T-helper 2 cell treated with Interferon-gamma antibody and Interleukin-4, amounts not matched to agents 5 μg/mL and 100 μg/mL, for 36 hours (primary cell): ENCODE measurements at regions not wholly inside any gene's neighbourhood (a gene's known extent, or its start where the extent isn't known, plus 50 kb on each side); places are given as distances from the start of the nearest gene placed in this dataset.
"Not testable (repeated sequence)": the region's sequence is repeated elsewhere in the genome, so short reads cannot be mapped to it uniquely, and the experiment has no call there.

ENCODE experiments used
- DNase-seq: peaks from one replicate; pipeline ENCODE4 v3.0.0; 2021; ENCODE audit warnings: low spot score
- H3K27ac Mint-ChIP-seq: one replicate; pipeline ENCODE4 v1.8.0; 2021; ENCODE audit warnings: mild to moderate bottlenecking, mixed read lengths
- H3K27me3 Mint-ChIP-seq: one replicate; pipeline ENCODE4 v1.8.0; 2021; ENCODE audit warnings: low read depth, mixed read lengths
- H3K36me3 Mint-ChIP-seq: one replicate; pipeline ENCODE4 v1.8.0; 2021; ENCODE audit warnings: low read depth, mixed read lengths
- H3K4me1 Mint-ChIP-seq: one replicate; pipeline ENCODE4 v1.8.0; 2021; ENCODE audit warnings: low read depth, mixed read lengths
- H3K4me3 Mint-ChIP-seq: one replicate; pipeline ENCODE4 v1.8.0; 2022; ENCODE audit warnings: mild to moderate bottlenecking, moderate library complexity, mixed read lengths
- H3K9me3 Mint-ChIP-seq: one replicate; pipeline ENCODE4 v1.8.0; 2021; ENCODE audit warnings: mixed read lengths

DNA sequence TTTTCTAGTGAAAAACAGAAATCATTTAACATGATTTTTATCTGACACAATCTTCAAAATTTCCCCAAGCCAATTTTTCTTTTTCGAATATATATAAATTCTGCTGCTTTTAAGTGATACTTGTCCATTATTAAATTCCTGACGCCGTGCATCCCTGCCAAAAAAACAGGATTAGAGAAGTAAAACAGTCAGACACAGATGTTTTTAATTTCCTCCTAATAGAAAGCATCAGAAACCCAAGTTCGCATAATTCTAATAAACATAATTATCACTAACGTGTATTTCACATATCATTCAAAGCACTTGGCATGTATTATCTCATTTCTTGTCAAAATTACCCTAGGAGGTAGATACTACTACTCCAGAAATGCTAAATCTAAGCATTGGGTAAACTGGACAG, 179.5 kb downstream of the ZFP64 start:
- no peak for DNase-seq
- no peak overlapping the region for H3K4me3 Mint-ChIP-seq
- H3K27ac Mint-ChIP-seq, result no peak overlapping the region
- no peaks in the 10 kb centered on the region for H3K4me1 Mint-ChIP-seq
- no peaks in the 10 kb centered on the region for H3K27me3 Mint-ChIP-seq
- H3K36me3 Mint-ChIP-seq, result no peaks in the 10 kb centered on the region
- H3K9me3 Mint-ChIP-seq, result peaks cover 9% of the 10 kb centered on the region

DNA sequence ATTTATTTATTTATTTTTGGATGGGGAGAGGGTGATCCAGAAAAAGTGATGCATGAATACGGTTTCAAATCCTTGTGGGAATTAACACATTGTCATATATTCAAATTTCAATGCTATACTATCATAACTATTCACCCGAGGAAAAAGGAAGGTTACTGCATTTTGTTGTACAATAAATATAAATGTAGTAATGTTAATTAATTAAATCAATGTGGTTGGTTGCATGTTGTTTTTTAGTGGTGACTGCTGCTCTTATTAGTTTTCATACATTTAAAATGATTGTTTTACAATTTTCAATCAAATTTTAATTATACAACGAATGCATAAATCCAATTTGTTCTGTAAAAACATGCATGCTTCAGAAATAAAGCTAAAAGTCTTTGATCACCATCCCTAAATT, 180.5 kb downstream of the ZFP64 start:
- no peaks in the 10 kb centered on the region for H3K36me3 Mint-ChIP-seq
- no peaks in the 10 kb centered on the region for H3K4me1 Mint-ChIP-seq
- no peak overlapping the region for H3K27ac Mint-ChIP-seq
- peaks cover 2% of the 10 kb centered on the region for H3K27me3 Mint-ChIP-seq
- peaks cover 9% of the 10 kb centered on the region for H3K9me3 Mint-ChIP-seq
- no peak for DNase-seq
- no peak overlapping the region for H3K4me3 Mint-ChIP-seq

DNA sequence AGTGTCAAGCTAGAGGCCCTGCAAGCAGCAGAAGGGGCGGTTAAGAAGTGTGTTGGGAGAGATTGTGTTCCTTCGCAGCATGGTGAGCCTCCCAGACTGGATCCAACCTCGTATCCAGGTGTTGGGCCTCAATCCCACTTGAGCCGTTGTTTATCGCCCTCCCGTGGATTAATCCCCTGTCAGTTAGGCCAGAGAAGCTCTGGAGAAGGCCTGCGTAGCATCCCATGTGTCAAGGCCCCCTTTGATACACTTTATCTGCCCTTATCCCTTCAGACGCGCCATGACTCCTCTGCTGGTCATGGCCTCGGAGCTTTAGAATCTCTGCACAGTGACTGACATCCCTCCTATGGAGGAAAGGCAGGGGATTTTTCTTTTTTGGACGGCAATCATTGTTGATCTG, 181.0 kb downstream of the ZFP64 start:
- peaks cover 9% of the 10 kb centered on the region for H3K9me3 Mint-ChIP-seq
- H3K4me3 Mint-ChIP-seq, result no peak overlapping the region
- no peaks in the 10 kb centered on the region for H3K4me1 Mint-ChIP-seq
- no peaks in the 10 kb centered on the region for H3K36me3 Mint-ChIP-seq
- H3K27ac Mint-ChIP-seq, result no peak overlapping the region
- DNase-seq, result no peak
- peaks cover 2% of the 10 kb centered on the region for H3K27me3 Mint-ChIP-seq

DNA sequence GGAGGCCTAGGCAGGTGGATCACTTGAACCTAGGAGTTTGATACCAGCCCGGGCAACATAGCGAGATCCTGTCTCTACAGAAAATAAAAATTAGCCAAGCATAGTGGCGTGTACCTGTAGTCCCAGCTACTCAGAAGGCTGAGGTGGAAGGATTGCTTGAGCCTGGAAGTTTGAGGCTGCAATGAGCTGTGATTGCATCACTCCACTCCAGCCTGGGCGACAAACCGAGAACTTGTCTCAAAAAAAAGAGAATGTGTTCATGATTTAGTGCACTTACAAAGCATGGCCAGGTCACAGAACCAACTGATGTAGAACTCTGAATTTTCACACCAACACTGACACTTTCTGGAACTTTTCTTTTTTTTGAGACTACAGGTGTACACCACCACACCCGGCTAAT, 182.7 kb downstream of the ZFP64 start:
- Mint-ChIP-seq H3K27me3 (peaks cover 8% of the 10 kb centered on the region), H3K4me1 (no peaks in the 10 kb centered on the region), H3K36me3 (no peaks in the 10 kb centered on the region), H3K9me3 (peaks cover 9% of the 10 kb centered on the region), H3K4me3 (no peak overlapping the region), H3K27ac (no peak overlapping the region)
- DNase-seq, result no peak

DNA sequence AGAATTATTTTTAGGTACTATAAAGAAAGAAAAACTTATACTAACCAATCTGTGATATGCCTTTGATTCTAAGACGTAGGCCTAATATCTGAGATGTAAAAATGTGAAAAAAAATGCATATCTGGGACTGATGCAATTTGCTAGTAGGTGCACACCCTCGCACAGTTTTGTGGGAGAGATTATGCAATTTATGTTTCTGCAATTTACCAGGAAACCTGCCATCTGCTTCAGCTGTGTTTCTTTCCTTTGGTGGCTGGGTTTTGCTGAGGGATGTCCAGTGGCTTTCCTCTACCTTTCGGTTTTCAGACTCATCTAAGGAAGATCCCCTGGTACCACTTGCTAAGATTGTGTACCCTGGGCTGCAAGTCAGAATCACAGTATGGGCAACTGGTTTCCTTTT, 186.9 kb downstream of the ZFP64 start:
- Mint-ChIP-seq H3K36me3 (no peaks in the 10 kb centered on the region), H3K27ac (no peak overlapping the region), H3K4me3 (no peak overlapping the region), H3K9me3 (no peaks in the 10 kb centered on the region), H3K4me1 (no peaks in the 10 kb centered on the region), H3K27me3 (peaks cover 17% of the 10 kb centered on the region)
- no peak for DNase-seq

DNA sequence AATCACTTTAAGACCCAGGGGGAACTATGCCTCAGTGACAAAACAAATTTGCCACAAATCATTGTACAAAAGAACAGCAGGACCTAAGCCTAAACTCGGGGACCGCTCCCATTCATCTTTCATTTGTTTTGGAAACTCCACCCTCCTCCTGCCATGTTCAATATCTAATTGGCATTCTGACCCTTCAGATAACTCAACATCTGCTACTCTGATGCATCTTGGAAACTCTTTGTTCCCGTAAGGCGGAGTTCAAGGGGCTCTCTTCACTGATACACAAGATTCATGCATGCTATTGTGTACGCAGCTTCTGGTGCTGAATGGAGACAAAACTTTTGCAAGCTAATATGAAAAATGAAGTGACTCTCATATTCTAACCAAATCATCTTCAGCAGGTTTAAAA, 187.6 kb downstream of the ZFP64 start:
- Mint-ChIP-seq H3K27me3 (peaks cover 17% of the 10 kb centered on the region), H3K4me1 (no peaks in the 10 kb centered on the region), H3K27ac (no peak overlapping the region), H3K9me3 (no peaks in the 10 kb centered on the region), H3K36me3 (no peaks in the 10 kb centered on the region), H3K4me3 (no peak overlapping the region)
- no peak for DNase-seq

DNA sequence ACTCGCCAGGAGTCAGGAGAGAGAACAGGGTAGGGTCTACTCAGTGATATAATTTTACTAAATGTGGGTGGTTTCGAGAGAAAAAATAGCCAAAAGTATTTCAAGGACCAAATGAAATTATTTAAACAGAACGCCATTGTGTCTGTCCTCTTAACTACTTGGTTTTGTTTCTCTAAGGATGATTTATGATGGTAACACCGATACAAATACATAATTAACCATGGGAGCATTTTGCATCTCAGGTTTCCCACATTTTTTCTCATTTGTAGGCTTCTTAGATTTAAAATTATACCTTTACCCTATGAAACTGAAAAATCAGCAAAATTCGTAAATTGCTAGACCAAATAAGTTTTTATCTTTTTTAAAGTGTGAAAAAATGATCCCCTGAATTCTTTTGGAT, 188.2 kb downstream of the ZFP64 start:
- peaks cover 17% of the 10 kb centered on the region for H3K27me3 Mint-ChIP-seq
- no peaks in the 10 kb centered on the region for H3K36me3 Mint-ChIP-seq
- H3K27ac Mint-ChIP-seq, result no peak overlapping the region
- H3K9me3 Mint-ChIP-seq, result no peaks in the 10 kb centered on the region
- no peak for DNase-seq
- H3K4me3 Mint-ChIP-seq, result no peak overlapping the region
- H3K4me1 Mint-ChIP-seq, result no peaks in the 10 kb centered on the region

DNA sequence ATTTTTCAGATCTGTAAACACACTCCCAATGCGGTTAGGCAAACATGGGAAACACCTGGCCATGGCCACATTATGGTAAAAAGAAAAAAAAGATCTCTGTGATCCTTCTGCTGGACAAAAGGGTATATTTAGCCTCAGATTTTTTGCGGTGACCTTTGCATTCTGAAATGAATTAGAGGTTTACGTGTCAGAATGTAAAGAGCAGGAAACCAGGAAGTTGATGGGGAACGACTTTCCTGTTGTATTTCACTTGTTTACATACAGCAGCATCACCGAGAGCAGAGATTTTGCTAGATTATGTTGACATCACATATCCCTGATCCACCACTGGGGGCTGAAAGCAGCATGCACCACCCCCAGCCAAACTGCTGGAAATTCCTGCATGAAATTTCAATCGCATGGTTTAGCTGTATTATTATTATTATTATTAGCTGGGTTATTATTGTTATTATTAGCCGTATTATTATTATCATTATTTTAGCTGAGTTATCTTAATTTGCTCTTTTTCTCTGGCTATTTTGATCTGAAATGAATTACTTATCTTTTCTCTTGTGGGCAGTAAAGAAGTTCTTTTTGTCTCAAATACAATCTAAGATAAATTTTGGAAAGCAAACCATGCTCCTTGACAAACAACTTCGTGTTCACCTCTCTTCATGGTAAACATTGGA, 189.4 kb downstream of the ZFP64 start:
- H3K4me3 Mint-ChIP-seq, result no peak overlapping the region
- H3K4me1 Mint-ChIP-seq, result no peaks in the 10 kb centered on the region
- no peak overlapping the region for H3K27ac Mint-ChIP-seq
- no peak for DNase-seq
- H3K36me3 Mint-ChIP-seq, result no peaks in the 10 kb centered on the region
- no peaks in the 10 kb centered on the region for H3K9me3 Mint-ChIP-seq
- peaks cover 17% of the 10 kb centered on the region for H3K27me3 Mint-ChIP-seq

DNA sequence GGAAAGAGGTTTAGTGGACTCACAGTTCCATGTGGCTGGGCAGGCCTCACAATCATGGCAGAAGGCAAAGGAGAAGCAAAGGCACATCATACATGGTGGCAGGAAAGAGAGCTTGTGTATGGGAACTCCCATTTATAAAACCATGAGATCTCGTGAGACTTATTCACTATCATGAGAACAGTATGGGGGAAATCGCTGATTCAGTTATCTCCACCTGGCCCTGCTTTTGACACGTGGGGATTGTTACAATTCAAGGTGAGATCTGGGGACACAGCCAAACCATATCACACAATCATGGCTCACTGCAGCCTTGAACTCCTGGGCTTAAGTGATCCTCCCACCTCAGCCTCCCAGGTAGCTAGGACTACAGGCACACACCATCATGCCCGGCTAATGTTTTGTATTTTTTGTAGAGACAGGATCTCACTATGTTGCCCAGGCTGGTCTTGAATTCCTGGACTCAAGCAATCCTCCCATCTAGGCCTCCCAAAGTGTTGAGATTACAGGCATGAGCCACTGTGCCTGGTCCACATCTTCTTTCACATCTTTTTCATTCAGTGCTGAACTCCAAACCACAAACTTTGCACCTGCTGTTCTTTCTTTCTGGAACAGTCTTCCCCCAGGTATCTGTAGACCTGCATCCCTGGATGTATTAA, 194.2 kb downstream of the ZFP64 start:
- H3K36me3 Mint-ChIP-seq, result not testable (repeated sequence)

DNA sequence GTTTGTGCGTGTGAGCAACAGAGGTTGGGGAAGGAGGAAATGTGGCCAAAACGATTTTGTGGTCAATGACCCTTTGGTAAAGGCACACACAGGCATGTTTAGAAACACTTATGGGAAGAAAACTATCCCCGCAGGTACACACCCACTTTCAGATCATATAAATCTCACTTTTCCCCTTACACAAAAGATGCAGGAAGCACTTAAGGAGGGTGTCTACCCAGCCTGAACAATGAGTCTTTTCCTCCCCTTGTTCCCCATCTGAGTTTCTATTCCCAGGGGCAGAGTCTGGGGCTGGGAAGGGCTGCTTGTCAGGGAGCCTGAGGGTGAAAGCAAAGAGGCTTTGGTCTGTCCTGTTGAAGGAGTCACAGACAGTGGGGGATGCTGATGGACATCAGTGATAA, 193.2 kb upstream of the SALL4 start:
- Mint-ChIP-seq H3K9me3 (no peaks in the 10 kb centered on the region), H3K4me3 (no peak overlapping the region), H3K36me3 (no peaks in the 10 kb centered on the region), H3K27me3 (no peaks in the 10 kb centered on the region), H3K4me1 (no peaks in the 10 kb centered on the region), H3K27ac (no peak overlapping the region)
- DNase-seq, result no peak

More for the DNA sequence above, 194.2 kb downstream of the ZFP64 start:
- H3K27ac Mint-ChIP-seq, H3K4me3 Mint-ChIP-seq, H3K9me3 Mint-ChIP-seq, H3K27me3 Mint-ChIP-seq, DNase-seq, H3K4me1 Mint-ChIP-seq: not testable (repeated sequence)

DNA sequence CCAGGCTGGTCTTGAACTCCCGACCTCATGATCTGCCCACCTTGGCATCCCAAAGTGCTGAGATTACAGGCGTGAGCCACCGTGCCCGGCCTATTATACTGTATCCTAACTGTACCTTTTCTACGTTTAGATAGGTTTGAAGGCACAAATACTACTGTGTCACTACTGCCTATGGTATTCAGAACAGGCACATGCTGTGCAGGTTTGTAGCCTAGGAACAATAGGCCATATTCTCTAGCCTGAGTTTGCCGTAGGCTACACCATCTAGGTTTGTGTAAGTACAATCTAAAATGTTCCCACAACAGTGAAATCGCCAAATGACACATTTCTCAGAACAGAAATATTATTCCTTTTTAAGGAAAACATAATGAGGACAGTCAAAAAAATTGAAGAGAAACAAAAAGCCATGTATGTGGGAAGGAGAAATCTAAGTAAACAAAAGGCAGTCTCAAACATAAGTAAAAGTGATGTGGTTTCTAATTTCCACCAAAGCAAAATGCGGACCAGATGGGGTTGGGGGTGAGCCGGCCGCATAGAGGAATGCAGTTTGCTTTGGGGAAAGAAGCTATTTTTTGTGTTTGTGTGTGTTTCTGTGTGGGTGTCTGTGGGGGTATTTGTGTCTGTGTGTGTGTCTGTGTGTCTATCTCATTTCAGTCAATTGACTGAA, 192.6 kb upstream of the SALL4 start:
- no peak overlapping the region for H3K27ac Mint-ChIP-seq
- no peaks in the 10 kb centered on the region for H3K36me3 Mint-ChIP-seq
- no peaks in the 10 kb centered on the region for H3K9me3 Mint-ChIP-seq
- no peaks in the 10 kb centered on the region for H3K27me3 Mint-ChIP-seq
- H3K4me3 Mint-ChIP-seq, result no peak overlapping the region
- DNase-seq, result no peak
- no peaks in the 10 kb centered on the region for H3K4me1 Mint-ChIP-seq

DNA sequence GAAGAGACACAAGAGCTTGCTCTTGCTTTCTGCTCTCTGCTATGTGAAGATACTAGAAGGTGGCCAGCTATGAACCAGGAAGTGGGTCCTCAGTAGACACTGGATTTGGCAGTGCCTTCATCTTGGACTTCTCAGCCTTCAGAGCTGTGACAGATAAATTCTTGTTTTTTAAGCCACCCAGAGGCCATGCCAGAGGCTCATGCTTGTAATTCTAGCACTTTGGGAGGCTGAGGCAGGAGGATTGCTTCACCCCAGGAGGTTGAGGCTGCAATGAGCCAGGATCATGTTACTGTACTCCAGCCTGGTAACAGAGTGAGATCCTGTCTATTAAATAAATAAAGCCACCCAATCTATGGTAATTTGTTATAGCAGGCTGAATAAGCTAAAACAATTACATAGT, 185.5 kb upstream of the SALL4 start:
- Mint-ChIP-seq H3K27me3 (no peaks in the 10 kb centered on the region), H3K27ac (no peak overlapping the region), H3K9me3 (no peaks in the 10 kb centered on the region), H3K4me3 (no peak overlapping the region), H3K36me3 (no peaks in the 10 kb centered on the region), H3K4me1 (peaks cover 3% of the 10 kb centered on the region)
- no peak for DNase-seq

DNA sequence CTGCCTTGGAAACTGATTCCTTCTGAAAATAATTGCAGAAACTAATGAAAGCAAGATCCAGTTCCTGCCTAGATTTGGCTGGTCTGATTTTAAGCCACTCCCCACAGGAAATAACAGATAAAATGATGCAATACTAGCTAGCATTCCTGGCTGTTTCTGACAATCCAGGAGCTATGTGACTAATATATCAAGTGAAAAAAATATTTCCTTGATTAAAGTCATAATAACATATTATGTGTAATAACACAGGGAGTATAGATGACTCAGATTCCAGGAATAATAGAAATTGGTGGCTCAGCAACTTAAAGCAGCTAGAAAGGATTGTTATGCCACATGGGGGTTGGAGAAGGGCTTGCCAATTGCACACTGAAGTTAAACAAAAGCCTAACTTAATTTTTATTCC, 182.7 kb upstream of the SALL4 start:
- Mint-ChIP-seq H3K27ac (no peak overlapping the region), H3K27me3 (no peaks in the 10 kb centered on the region), H3K4me1 (peaks cover 3% of the 10 kb centered on the region), H3K36me3 (no peaks in the 10 kb centered on the region), H3K9me3 (no peaks in the 10 kb centered on the region), H3K4me3 (no peak overlapping the region)
- DNase-seq, result no peak

DNA sequence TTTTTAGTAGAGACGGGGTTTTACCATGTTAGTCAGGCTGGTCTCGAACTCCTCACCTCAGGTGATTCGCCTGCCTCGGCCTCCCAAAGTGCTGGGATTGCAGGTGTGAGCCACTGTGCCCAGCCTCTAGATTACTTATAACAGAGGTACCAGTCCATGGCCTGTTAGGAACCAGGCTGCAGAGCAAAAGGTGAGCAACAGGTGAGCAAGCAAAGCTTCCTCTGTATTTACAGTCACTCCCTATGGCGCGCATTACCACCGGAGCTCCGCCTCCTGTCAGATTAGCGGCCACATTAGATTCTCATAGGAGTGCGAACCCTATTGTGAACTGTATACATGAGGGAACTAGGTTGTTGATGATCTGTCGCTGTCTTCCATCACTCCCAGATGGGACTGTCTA, 178.0 kb upstream of the SALL4 start:
- Mint-ChIP-seq H3K9me3 (peaks cover 6% of the 10 kb centered on the region), H3K27me3 (no peaks in the 10 kb centered on the region), H3K27ac (no peak overlapping the region), H3K4me1 (peaks cover 3% of the 10 kb centered on the region), H3K4me3 (no peak overlapping the region), H3K36me3 (no peaks in the 10 kb centered on the region)
- DNase-seq, result no peak
